SHP77 (cell line): ENCODE measurements at regions not wholly inside any gene's neighbourhood (a gene's known extent, or its start where the extent isn't known, plus 50 kb on each side); places are given as distances from the start of the nearest gene placed in this dataset.

Source experiments
- DNase-seq, 2 experiments: peaks; one replicate each; lab custom pipeline; 2025; lab: John Stamatoyannopoulos, UW

- peak in 1 of 2 experiments; percentile 11 for DNase-seq
Measured at GRCh38 chr6:66940003-66940402, 1233.0 kb upstream of the EYS start.

- no peak for DNase-seq
Measured at GRCh38 chr6:66937180-66937579, 1230.2 kb upstream of the EYS start.

GRCh38 chr6:66935612-66936011, 1228.6 kb upstream of the EYS start:
- DNase-seq, result no peak

GRCh38 chr6:66931787-66932186, 1224.8 kb upstream of the EYS start:
- no peak for DNase-seq

GRCh38 chr6:66930559-66931290, 1223.7 kb upstream of the EYS start:
- no peak for DNase-seq

GRCh38 chr6:66926060-66926459, 1219.0 kb upstream of the EYS start:
- DNase-seq, result peak; percentile 15 to 17

GRCh38 chr6:66913657-66914056, 1206.6 kb upstream of the EYS start:
- no peak for DNase-seq

GRCh38 chr6:66902457-66902856, 1195.4 kb upstream of the EYS start:
- DNase-seq, result no peak

GRCh38 chr6:66900133-66901083, 1193.4 kb upstream of the EYS start:
- no peak for DNase-seq

- no peak for DNase-seq
Measured at GRCh38 chr6:66897576-66897975, 1190.5 kb upstream of the EYS start.

GRCh38 chr6:66896415-66896814, 1189.4 kb upstream of the EYS start:
- no peak for DNase-seq

- no peak for DNase-seq
Measured at GRCh38 chr6:66883453-66883852, 1176.4 kb upstream of the EYS start.

GRCh38 chr6:66866801-66867200, 1159.8 kb upstream of the EYS start:
- no peak for DNase-seq

GRCh38 chr6:66865771-66866170, 1158.7 kb upstream of the EYS start:
- DNase-seq, result no peak

- DNase-seq, result no peak
Measured at GRCh38 chr6:66861007-66861541, 1154.0 kb upstream of the EYS start.

- no peak for DNase-seq
Measured at GRCh38 chr6:66860328-66860727, 1153.3 kb upstream of the EYS start.

- DNase-seq, result no peak
Measured at GRCh38 chr6:66858196-66858595, 1151.2 kb upstream of the EYS start.

GRCh38 chr6:66854014-66854413, 1147.0 kb upstream of the EYS start:
- no peak for DNase-seq

GRCh38 chr6:66851930-66852329, 1144.9 kb upstream of the EYS start:
- DNase-seq, result no peak

- no peak for DNase-seq
Measured at GRCh38 chr6:66849843-66850242, 1142.8 kb upstream of the EYS start.

- no peak for DNase-seq
Measured at GRCh38 chr6:66848244-66848953, 1141.4 kb upstream of the EYS start.

- DNase-seq, result no peak
Measured at GRCh38 chr6:66838764-66839163, 1131.7 kb upstream of the EYS start.
